ENCODE measurements at regions not wholly inside any gene's neighbourhood (a gene's known extent, or its start where the extent isn't known, plus 50 kb on each side); places are given as distances from the start of the nearest gene placed in this dataset.

DNA sequence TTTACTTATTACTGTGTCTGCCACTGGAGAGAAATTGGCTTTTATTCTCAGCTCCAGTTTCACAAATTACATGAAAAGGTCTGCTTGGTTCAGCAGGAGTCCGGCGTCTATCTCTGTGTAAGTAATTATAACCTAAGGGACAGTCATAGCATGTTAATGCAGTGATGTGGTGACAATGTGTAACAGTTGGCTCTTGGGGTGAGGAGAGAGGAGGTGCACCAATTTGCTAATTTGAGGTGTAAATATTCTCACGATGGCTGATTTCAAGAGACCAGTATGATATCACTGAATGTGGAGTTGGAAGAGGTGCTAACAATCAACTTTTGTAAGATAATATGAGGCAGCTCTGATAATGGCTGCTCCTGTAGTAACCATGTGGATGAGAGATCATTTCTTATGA is 86.1 kb downstream of the CTH start:
- H3K4me2 ChIP-seq (ENCODE audit: low read depth, low read length, poor library complexity, severe bottlenecking): no peak overlapping the region
- no peaks in the 10 kb centered on the region for H3K9me2 ChIP-seq (replicated peaks; ENCODE audit: low read depth, low read length)
- no peaks in the 10 kb centered on the region for H4K20me1 ChIP-seq (ENCODE audit: insufficient read depth, low read length, poor library complexity, severe bottlenecking)
- H3K79me2 ChIP-seq (ENCODE audit: insufficient read depth, low read length): no peaks in the 10 kb centered on the region
- no peak overlapping the region for H3K4me3 ChIP-seq (ENCODE audit: low read length, poor library complexity, severe bottlenecking)
- H3K9me3 ChIP-seq (ENCODE audit: insufficient read depth, low read depth, low read length): no peaks in the 10 kb centered on the region
- H3F3A ChIP-seq (ENCODE audit: low read depth): no peaks in the 10 kb centered on the region
- H3K36me3 ChIP-seq (ENCODE audit: insufficient read depth, low read length): no peaks in the 10 kb centered on the region
- no peak overlapping the region for H2AFZ ChIP-seq (ENCODE audit: low read length)
- H3K9ac ChIP-seq (ENCODE audit: low read depth, low read length, poor library complexity, severe bottlenecking): no peak overlapping the region
- H3K4me1 ChIP-seq (ENCODE audit: insufficient read depth, low read length, poor library complexity, severe bottlenecking): peaks cover 4% of the 10 kb centered on the region
- H3K27me3 ChIP-seq (ENCODE audit: insufficient read depth, low read length, poor library complexity, severe bottlenecking): no peaks in the 10 kb centered on the region
- TF ChIP-seq, protein P1, sequence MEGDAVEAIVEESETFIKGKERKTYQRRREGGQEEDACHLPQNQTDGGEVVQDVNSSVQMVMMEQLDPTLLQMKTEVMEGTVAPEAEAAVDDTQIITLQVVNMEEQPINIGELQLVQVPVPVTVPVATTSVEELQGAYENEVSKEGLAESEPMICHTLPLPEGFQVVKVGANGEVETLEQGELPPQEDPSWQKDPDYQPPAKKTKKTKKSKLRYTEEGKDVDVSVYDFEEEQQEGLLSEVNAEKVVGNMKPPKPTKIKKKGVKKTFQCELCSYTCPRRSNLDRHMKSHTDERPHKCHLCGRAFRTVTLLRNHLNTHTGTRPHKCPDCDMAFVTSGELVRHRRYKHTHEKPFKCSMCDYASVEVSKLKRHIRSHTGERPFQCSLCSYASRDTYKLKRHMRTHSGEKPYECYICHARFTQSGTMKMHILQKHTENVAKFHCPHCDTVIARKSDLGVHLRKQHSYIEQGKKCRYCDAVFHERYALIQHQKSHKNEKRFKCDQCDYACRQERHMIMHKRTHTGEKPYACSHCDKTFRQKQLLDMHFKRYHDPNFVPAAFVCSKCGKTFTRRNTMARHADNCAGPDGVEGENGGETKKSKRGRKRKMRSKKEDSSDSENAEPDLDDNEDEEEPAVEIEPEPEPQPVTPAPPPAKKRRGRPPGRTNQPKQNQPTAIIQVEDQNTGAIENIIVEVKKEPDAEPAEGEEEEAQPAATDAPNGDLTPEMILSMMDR (conservative IDR thresholded peaks at IDR 0.05; ENCODE audit: low read length): no peak
- no peak for TF ChIP-seq EZH2phosphoT487 (IDR thresholded peaks at IDR 0.05; ENCODE audit: borderline replicate concordance)

- Histone ChIP-seq H2AFZ (ENCODE audit: low read length) (no peak overlapping the region), H3K4me3 (ENCODE audit: low read length, poor library complexity, severe bottlenecking) (no peak overlapping the region), H4K20me1 (ENCODE audit: insufficient read depth, low read length, poor library complexity, severe bottlenecking) (no peaks in the 10 kb centered on the region), H3K79me2 (ENCODE audit: insufficient read depth, low read length) (no peaks in the 10 kb centered on the region), H3K4me2 (ENCODE audit: low read depth, low read length, poor library complexity, severe bottlenecking) (peak overlapping the region; percentile 20), H3F3A (ENCODE audit: low read depth) (no peaks in the 10 kb centered on the region), H3K4me1 (ENCODE audit: insufficient read depth, low read length, poor library complexity, severe bottlenecking) (peaks cover 4% of the 10 kb centered on the region), H3K9me3 (ENCODE audit: insufficient read depth, low read depth, low read length) (no peaks in the 10 kb centered on the region), H3K9me2 (replicated peaks; ENCODE audit: low read depth, low read length) (no peaks in the 10 kb centered on the region), H3K36me3 (ENCODE audit: insufficient read depth, low read length) (no peaks in the 10 kb centered on the region), H3K27me3 (ENCODE audit: insufficient read depth, low read length, poor library complexity, severe bottlenecking) (no peaks in the 10 kb centered on the region), H3K9ac (ENCODE audit: low read depth, low read length, poor library complexity, severe bottlenecking) (no peak overlapping the region)
- TF ChIP-seq, protein P1 (conservative IDR thresholded peaks at IDR 0.05; ENCODE audit: low read length): peak; percentile 21; the same call in 1 of the 2 replicates
- TF ChIP-seq EZH2phosphoT487 (IDR thresholded peaks at IDR 0.05; ENCODE audit: borderline replicate concordance): no peak
Measured at GRCh38 chr1:70498666-70499065, 87.6 kb downstream of the CTH start.

GRCh38 chr1:70499695-70500094 is 88.6 kb downstream of the CTH start:
- no peaks in the 10 kb centered on the region for H3K79me2 ChIP-seq (ENCODE audit: insufficient read depth, low read length)
- H3K9ac ChIP-seq (ENCODE audit: low read depth, low read length, poor library complexity, severe bottlenecking): no peak overlapping the region
- no peaks in the 10 kb centered on the region for H3K9me2 ChIP-seq (replicated peaks; ENCODE audit: low read depth, low read length)
- TF ChIP-seq EZH2phosphoT487 (IDR thresholded peaks at IDR 0.05; ENCODE audit: borderline replicate concordance): no peak
- TF ChIP-seq, protein P1 (conservative IDR thresholded peaks at IDR 0.05; ENCODE audit: low read length): no peak
- no peak overlapping the region for H3K4me3 ChIP-seq (ENCODE audit: low read length, poor library complexity, severe bottlenecking)
- no peaks in the 10 kb centered on the region for H3K9me3 ChIP-seq (ENCODE audit: insufficient read depth, low read depth, low read length)
- H3K4me2 ChIP-seq (ENCODE audit: low read depth, low read length, poor library complexity, severe bottlenecking): no peak overlapping the region
- no peaks in the 10 kb centered on the region for H3K27me3 ChIP-seq (ENCODE audit: insufficient read depth, low read length, poor library complexity, severe bottlenecking)
- no peak overlapping the region for H2AFZ ChIP-seq (ENCODE audit: low read length)
- no peaks in the 10 kb centered on the region for H3F3A ChIP-seq (ENCODE audit: low read depth)
- no peaks in the 10 kb centered on the region for H4K20me1 ChIP-seq (ENCODE audit: insufficient read depth, low read length, poor library complexity, severe bottlenecking)
- peaks cover 4% of the 10 kb centered on the region for H3K4me1 ChIP-seq (ENCODE audit: insufficient read depth, low read length, poor library complexity, severe bottlenecking)
- H3K36me3 ChIP-seq (ENCODE audit: insufficient read depth, low read length): no peaks in the 10 kb centered on the region
